CD1c-positive myeloid dendritic cell (primary cell): ENCODE measurements at regions not wholly inside any gene's neighbourhood (a gene's known extent, or its start where the extent isn't known, plus 50 kb on each side); places are given as distances from the start of the nearest gene placed in this dataset.

ENCODE experiments used
- DNase-seq: peaks from one replicate; pipeline ENCODE4 v3.0.0-alpha.2; 2016; ENCODE audit errors: extremely low spot score

GRCh38 chr9:17018540-17019196, 116.2 kb upstream of the CNTLN start:
- DNase-seq: no peak

GRCh38 chr9:17017931-17018491, 116.8 kb upstream of the CNTLN start:
- DNase-seq: no peak

GRCh38 chr9:17013891-17014290, 120.9 kb upstream of the CNTLN start:
- DNase-seq: no peak

- no peak for DNase-seq
These were observed 121.8 kb upstream of the CNTLN start for GRCh38 chr9:17013010-17013409.

- DNase-seq: no peak
These were observed 123.0 kb upstream of the CNTLN start for GRCh38 chr9:17011880-17012279.

GRCh38 chr9:17009071-17009470, 125.8 kb upstream of the CNTLN start:
- DNase-seq: no peak

GRCh38 chr9:17005056-17005823, 129.6 kb upstream of the CNTLN start:
- DNase-seq: no peak

GRCh38 chr9:17004500-17004899, 130.3 kb upstream of the CNTLN start:
- no peak for DNase-seq

GRCh38 chr9:17003576-17004240, 131.1 kb upstream of the CNTLN start:
- no peak for DNase-seq

GRCh38 chr9:16996901-16997491, 126.5 kb upstream of the BNC2 start:
- DNase-seq: no peak

GRCh38 chr9:16992138-16992537, 121.7 kb upstream of the BNC2 start:
- no peak for DNase-seq

- DNase-seq: no peak
These were observed 116.6 kb upstream of the BNC2 start for GRCh38 chr9:16987026-16987425.

- no peak for DNase-seq
These were observed 116.1 kb upstream of the BNC2 start for GRCh38 chr9:16986556-16986955.

- DNase-seq: no peak
These were observed 115.3 kb upstream of the BNC2 start for GRCh38 chr9:16985559-16986348.

- DNase-seq: no peak
These were observed 112.4 kb upstream of the BNC2 start for GRCh38 chr9:16982780-16983310.

GRCh38 chr9:16976427-16976826, 106.0 kb upstream of the BNC2 start:
- no peak for DNase-seq

- DNase-seq: no peak
These were observed 104.0 kb upstream of the BNC2 start for GRCh38 chr9:16974436-16974835.

GRCh38 chr9:16970321-16970720, 99.9 kb upstream of the BNC2 start:
- DNase-seq: no peak

- DNase-seq: no peak
These were observed 93.8 kb upstream of the BNC2 start for GRCh38 chr9:16964228-16964627.

- DNase-seq: no peak
These were observed 89.6 kb upstream of the BNC2 start for GRCh38 chr9:16960084-16960483.

GRCh38 chr9:16959391-16959790, 88.9 kb upstream of the BNC2 start:
- DNase-seq: no peak
